ENCODE measurements at regions not wholly inside any gene's neighbourhood (a gene's known extent, or its start where the extent isn't known, plus 50 kb on each side); places are given as distances from the start of the nearest gene placed in this dataset.

DNA sequence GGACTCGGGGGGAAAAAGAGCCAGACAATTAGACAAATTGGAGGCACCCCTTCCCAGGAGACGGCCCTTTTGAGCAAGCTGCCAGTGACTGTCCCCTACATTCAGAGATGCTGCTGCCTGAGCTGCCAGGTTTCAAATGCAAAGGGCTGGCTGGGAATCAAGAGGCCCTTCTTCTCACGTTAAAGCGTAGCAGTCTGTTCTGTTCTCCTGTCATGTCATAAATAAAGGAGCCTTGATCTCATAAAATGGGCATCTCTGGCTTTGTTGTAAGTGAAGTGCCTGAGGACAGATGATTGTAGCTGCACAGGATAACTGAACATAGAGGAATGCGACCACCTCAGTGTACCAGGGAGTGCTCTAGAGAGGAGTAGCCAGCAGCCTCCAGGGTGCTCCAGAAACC lies 917.9 kb downstream of the GRID1 start:
- Histone ChIP-seq H3K14ac (ENCODE audit: insufficient read depth, low read length) (no peak overlapping the region), H3K23ac (ENCODE audit: insufficient read length, low read depth, low read length) (no peak overlapping the region), H2BK15ac (ENCODE audit: low read depth, low read length) (no peak overlapping the region), H3K27me3 (ENCODE audit: insufficient read depth, low read length) (no peaks in the 10 kb centered on the region), H2AK5ac (ENCODE audit: insufficient read length, low read length) (no peak overlapping the region), H3K79me2 (ENCODE audit: insufficient read depth, low read length) (no peaks in the 10 kb centered on the region), H3T11ph (ENCODE audit: low read length) (no peak overlapping the region), H3K23me2 (ENCODE audit: insufficient read length, low read depth, low read length, poor library complexity, severe bottlenecking) (no peaks in the 10 kb centered on the region), H2BK5ac (ENCODE audit: insufficient read length, low read length) (no peak overlapping the region), H3K18ac (ENCODE audit: insufficient read length, low read depth, low read length) (no peak overlapping the region), H2BK12ac (ENCODE audit: insufficient read length, low read depth, low read length) (no peak overlapping the region), H4K20me1 (ENCODE audit: control insufficient read depth, insufficient read depth, insufficient read length) (no peaks in the 10 kb centered on the region), H3K27ac (ENCODE audit: insufficient read length, low read depth, low read length) (no peak overlapping the region), H3K9me3 (ENCODE audit: control insufficient read depth, low read depth, low read length) (no peaks in the 10 kb centered on the region), H2AFZ (ENCODE audit: low read length) (no peak overlapping the region), H4K5ac (ENCODE audit: insufficient read length, low read depth, low read length) (no peak overlapping the region), H3K4me2 (ENCODE audit: insufficient read depth, insufficient read length, low read length) (no peak overlapping the region), H3K9ac (ENCODE audit: extremely low read depth, insufficient read length, low read length) (no peak overlapping the region), H3K79me1 (ENCODE audit: insufficient read depth, low read depth, low read length, poor library complexity, severe bottlenecking) (no peaks in the 10 kb centered on the region), H3K4ac (ENCODE audit: low read depth, low read length) (no peak overlapping the region), H2BK20ac (ENCODE audit: low read depth, low read length, poor library complexity, severe bottlenecking) (no peak overlapping the region), H4K91ac (ENCODE audit: insufficient read length, low read depth, low read length) (no peak overlapping the region), H4K8ac (replicated peaks; ENCODE audit: insufficient read length, low read depth, low read length) (no peak overlapping the region), H3K4me1 (ENCODE audit: insufficient read depth, low read length) (no peaks in the 10 kb centered on the region), H2BK120ac (ENCODE audit: low read depth, low read length, poor library complexity, severe bottlenecking) (no peak overlapping the region), H3K56ac (ENCODE audit: insufficient read length, low read depth, low read length) (no peak overlapping the region)
- no CpG with 5 or more reads among the region's 5 CpGs for WGBS (ENCODE audit: extremely low coverage, insufficient read length, low lambda C conversion rate)
- no peak overlapping the region for H3K27ac Mint-ChIP-seq
- peaks cover 2% of the 10 kb centered on the region; the same call in 1 of the 2 replicates for H3K27me3 Mint-ChIP-seq (ENCODE audit: low read depth)
- H3K36me3 Mint-ChIP-seq (ENCODE audit: insufficient read depth in 1 of 3, low read depth in 3 of 3), result no peaks in the 10 kb centered on the region
- H3K4me1 Mint-ChIP-seq, result peaks cover 0 to 3% of the 10 kb centered on the region in 2 experiments; a peak in 2 of 4 replicates
- no peak overlapping the region for H3K4me3 Mint-ChIP-seq
- H3K9me3 Mint-ChIP-seq, result no peaks in the 10 kb centered on the region
- no peak for DNase-seq
- TF ChIP-seq, protein P1, sequence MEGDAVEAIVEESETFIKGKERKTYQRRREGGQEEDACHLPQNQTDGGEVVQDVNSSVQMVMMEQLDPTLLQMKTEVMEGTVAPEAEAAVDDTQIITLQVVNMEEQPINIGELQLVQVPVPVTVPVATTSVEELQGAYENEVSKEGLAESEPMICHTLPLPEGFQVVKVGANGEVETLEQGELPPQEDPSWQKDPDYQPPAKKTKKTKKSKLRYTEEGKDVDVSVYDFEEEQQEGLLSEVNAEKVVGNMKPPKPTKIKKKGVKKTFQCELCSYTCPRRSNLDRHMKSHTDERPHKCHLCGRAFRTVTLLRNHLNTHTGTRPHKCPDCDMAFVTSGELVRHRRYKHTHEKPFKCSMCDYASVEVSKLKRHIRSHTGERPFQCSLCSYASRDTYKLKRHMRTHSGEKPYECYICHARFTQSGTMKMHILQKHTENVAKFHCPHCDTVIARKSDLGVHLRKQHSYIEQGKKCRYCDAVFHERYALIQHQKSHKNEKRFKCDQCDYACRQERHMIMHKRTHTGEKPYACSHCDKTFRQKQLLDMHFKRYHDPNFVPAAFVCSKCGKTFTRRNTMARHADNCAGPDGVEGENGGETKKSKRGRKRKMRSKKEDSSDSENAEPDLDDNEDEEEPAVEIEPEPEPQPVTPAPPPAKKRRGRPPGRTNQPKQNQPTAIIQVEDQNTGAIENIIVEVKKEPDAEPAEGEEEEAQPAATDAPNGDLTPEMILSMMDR (conservative IDR thresholded peaks at IDR 0.05), result no peak

Data from H9 (cell line).